ENCODE measurements at regions not wholly inside any gene's neighbourhood (a gene's known extent, or its start where the extent isn't known, plus 50 kb on each side); places are given as distances from the start of the nearest gene placed in this dataset.

DNA sequence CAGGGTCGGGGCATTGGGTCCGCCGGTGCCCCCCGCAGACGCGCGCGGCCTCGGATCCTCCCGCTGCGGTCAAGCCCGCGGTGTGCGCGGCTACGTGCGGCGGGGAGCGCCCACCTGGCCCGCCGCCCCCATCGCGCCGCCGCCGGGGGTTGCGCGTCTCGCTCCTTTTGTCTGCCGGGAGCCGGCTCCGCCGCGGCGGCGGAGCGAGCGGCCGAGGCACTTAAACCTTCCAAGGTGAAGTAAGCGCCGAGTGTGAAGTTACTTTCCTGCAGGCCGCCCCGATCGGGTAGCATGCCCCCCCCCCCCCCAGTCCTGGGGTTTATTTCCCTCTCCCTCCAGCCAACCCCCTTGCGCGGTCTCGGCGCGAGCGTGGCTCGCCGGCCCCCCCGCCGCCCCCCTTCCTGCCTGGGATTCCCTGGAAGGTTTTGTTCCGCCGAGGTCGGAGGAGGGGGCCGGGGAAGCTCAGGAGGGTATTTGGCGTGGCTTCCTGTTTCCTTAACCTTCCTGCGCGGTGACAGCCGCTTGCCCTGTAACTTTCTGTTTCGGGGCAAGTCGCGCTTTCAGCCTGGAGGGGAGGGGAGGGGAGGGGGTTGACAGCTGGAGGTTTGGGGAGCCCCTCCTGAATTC, 56.6 kb upstream of the GSE1 start:
- TF ChIP-seq POLR2A (IDR thresholded peaks at IDR 0.05; ENCODE audit: low read depth, low read length): no peak
- no peak for TF ChIP-seq RFX5 (IDR thresholded peaks at IDR 0.05; ENCODE audit: low read depth, low read length)
- no peak for TF ChIP-seq BHLHE40 (IDR thresholded peaks at IDR 0.05; ENCODE audit: low read depth, low read length)

Data from IMR-90 (cell line).